SK-N-MC (cell line): ENCODE measurements at regions not wholly inside any gene's neighbourhood (a gene's known extent, or its start where the extent isn't known, plus 50 kb on each side); places are given as distances from the start of the nearest gene placed in this dataset.

Experiments used
- EZH2 ChIP-seq: fragments of 200-600 bp; sonication (generic); IDR thresholded peaks from one replicate; pipeline ENCODE4 v1.6.1; 2017; ENCODE audit warnings: antibody characterized with exemption
- FOXP2 ChIP-seq: optimal IDR thresholded peaks from 2 replicates; pipeline ENCODE3; 2011; ENCODE audit warnings: mild to moderate bottlenecking, moderate library complexity; ENCODE audit not compliant: insufficient read depth; ENCODE audit errors: extremely low read length, control extremely low read depth
- POLR2AphosphoS5 ChIP-seq: IDR thresholded peaks from 2 replicates; pipeline ENCODE4 v1.6.1; 2012; ENCODE audit warnings: mild to moderate bottlenecking, low read depth, low read length, borderline replicate concordance

- TF ChIP-seq POLR2AphosphoS5: no peak
- TF ChIP-seq EZH2: no peak
- no peak for TF ChIP-seq FOXP2
Measured at GRCh38 chr10:131544495-131544894, 233.0 kb upstream of the TCERG1L start.
